RWPE2 (cell line): ENCODE measurements at regions not wholly inside any gene's neighbourhood (a gene's known extent, or its start where the extent isn't known, plus 50 kb on each side); places are given as distances from the start of the nearest gene placed in this dataset.

Experiments used
- ATAC-seq: fragments of 200-7000 bp; cut with Tn5 transposase; 3 replicates; pipeline ENCODE4 v1.9.1; 2021; ENCODE audit warnings: low read depth
- DNase-seq: peaks from one replicate; pipeline ENCODE4 v3.0.0-alpha.2; 2020; ENCODE audit warnings: low spot score
- H3K27ac ChIP-seq: fragments of 450-650 bp; 2 replicates; pipeline ENCODE4 v1.5.1; 2017; ENCODE audit warnings: mild to moderate bottlenecking; ENCODE audit not compliant: poor library complexity, severe bottlenecking
- H3K27me3 ChIP-seq: fragments of 250-450 bp; sonication (Bioruptor Pico); 2 replicates; pipeline ENCODE4 v1.5.1; 2021; ENCODE audit warnings: mild to moderate bottlenecking, moderate library complexity; ENCODE audit not compliant: insufficient read depth, poor library complexity, severe bottlenecking
- H3K36me3 ChIP-seq: fragments of 250-450 bp; sonication (Bioruptor Pico); 2 replicates; pipeline ENCODE4 v1.5.1; 2020; ENCODE audit warnings: low read depth, mild to moderate bottlenecking, moderate library complexity
- H3K4me1 ChIP-seq: fragments of 250-450 bp; sonication (Bioruptor Pico); 2 replicates; pipeline ENCODE4 v1.5.1; 2021; ENCODE audit warnings: mild to moderate bottlenecking, moderate library complexity; ENCODE audit not compliant: insufficient read depth, poor library complexity, severe bottlenecking
- H3K4me3 ChIP-seq: fragments of 250-450 bp; sonication (Bioruptor Pico); 2 replicates; pipeline ENCODE4 v1.5.1; 2021; ENCODE audit warnings: mild to moderate bottlenecking, moderate library complexity; ENCODE audit not compliant: severe bottlenecking
- H3K9me3 ChIP-seq: fragments of 250-450 bp; sonication (Bioruptor Pico); 2 replicates; pipeline ENCODE4 v1.5.1; 2021; ENCODE audit warnings: mild to moderate bottlenecking, moderate library complexity; ENCODE audit not compliant: severe bottlenecking
- TF ChIP-seq, protein P1 (sequence below): fragments of 450-650 bp; IDR thresholded peaks from one replicate; pipeline ENCODE4 v1.5.1; 2017; ENCODE audit warnings: mild to moderate bottlenecking, moderate library complexity; ENCODE audit not compliant: poor library complexity, severe bottlenecking

DNA sequence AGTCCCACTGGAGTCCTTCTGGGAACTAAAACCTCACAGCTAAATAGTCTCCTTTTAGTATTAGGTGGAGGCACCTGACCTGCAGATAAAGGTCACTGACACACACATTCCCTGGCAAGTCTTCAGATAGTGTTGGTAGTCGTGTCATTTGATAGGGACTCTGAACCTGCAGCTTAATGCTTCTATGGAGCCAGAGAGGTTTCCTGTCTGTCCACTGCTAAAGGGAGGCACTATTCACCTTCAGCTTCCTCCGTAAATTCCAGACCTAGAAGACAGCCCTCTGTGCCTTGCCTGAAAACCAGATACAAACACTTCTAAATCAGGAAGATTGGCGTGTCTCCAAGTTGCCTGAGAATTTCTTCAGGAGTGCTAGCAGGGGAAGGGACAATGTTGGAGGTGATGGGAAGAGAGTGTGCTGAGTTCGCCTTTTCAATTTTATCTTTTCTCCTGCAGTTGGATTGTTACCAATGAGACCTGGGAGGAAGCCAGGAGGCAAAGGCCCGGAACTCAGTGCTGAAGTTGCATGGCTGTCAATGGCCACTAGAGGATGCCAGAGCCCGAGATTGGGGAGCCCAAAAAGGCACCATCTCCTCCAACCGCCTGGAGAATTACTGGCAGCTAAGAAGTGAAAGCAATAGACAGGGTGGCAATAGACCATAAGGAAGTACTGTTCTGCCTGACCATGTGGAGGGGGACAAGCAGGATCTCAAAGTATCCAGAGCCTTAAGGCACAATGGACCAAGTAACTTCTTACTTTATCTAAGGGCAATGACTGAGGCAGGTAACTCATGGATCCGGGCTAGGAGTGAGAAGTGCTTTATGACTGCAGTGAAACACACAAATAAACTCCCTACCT is 81.6 kb upstream of the SCAF11 start:
- Histone ChIP-seq H3K9me3 (peaks cover 2% of the 10 kb centered on the region), H3K27me3 (no peaks in the 10 kb centered on the region), H3K36me3 (no peaks in the 10 kb centered on the region), H3K4me1 (peaks cover 6% of the 10 kb centered on the region), H3K4me3 (no peak overlapping the region), H3K27ac (no peak overlapping the region)
- TF ChIP-seq, protein P1, sequence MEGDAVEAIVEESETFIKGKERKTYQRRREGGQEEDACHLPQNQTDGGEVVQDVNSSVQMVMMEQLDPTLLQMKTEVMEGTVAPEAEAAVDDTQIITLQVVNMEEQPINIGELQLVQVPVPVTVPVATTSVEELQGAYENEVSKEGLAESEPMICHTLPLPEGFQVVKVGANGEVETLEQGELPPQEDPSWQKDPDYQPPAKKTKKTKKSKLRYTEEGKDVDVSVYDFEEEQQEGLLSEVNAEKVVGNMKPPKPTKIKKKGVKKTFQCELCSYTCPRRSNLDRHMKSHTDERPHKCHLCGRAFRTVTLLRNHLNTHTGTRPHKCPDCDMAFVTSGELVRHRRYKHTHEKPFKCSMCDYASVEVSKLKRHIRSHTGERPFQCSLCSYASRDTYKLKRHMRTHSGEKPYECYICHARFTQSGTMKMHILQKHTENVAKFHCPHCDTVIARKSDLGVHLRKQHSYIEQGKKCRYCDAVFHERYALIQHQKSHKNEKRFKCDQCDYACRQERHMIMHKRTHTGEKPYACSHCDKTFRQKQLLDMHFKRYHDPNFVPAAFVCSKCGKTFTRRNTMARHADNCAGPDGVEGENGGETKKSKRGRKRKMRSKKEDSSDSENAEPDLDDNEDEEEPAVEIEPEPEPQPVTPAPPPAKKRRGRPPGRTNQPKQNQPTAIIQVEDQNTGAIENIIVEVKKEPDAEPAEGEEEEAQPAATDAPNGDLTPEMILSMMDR = peak; percentile 97
- ATAC-seq (peak; percentile 84), DNase-seq (no peak)

GRCh38 chr12:46071335-46071734 is 81.0 kb upstream of the SCAF11 start:
- H3K27me3 ChIP-seq = no peaks in the 10 kb centered on the region
- no peak for DNase-seq
- H3K4me3 ChIP-seq = no peak overlapping the region
- H3K9me3 ChIP-seq = peaks cover 2% of the 10 kb centered on the region
- ATAC-seq = peak; percentile 67; the same call in 1 of the 3 replicates
- H3K4me1 ChIP-seq = peaks cover 6% of the 10 kb centered on the region
- TF ChIP-seq, protein P1 = no peak
- no peak overlapping the region for H3K27ac ChIP-seq
- H3K36me3 ChIP-seq = no peaks in the 10 kb centered on the region

GRCh38 chr12:46067094-46067493 is 76.7 kb upstream of the SCAF11 start:
- Histone ChIP-seq H3K4me1 (peaks cover 6% of the 10 kb centered on the region), H3K27me3 (no peaks in the 10 kb centered on the region), H3K36me3 (no peaks in the 10 kb centered on the region), H3K4me3 (no peak overlapping the region), H3K9me3 (peaks cover 2% of the 10 kb centered on the region), H3K27ac (no peak overlapping the region)
- no peak for DNase-seq
- TF ChIP-seq, protein P1 = no peak
- ATAC-seq = no peak

DNA sequence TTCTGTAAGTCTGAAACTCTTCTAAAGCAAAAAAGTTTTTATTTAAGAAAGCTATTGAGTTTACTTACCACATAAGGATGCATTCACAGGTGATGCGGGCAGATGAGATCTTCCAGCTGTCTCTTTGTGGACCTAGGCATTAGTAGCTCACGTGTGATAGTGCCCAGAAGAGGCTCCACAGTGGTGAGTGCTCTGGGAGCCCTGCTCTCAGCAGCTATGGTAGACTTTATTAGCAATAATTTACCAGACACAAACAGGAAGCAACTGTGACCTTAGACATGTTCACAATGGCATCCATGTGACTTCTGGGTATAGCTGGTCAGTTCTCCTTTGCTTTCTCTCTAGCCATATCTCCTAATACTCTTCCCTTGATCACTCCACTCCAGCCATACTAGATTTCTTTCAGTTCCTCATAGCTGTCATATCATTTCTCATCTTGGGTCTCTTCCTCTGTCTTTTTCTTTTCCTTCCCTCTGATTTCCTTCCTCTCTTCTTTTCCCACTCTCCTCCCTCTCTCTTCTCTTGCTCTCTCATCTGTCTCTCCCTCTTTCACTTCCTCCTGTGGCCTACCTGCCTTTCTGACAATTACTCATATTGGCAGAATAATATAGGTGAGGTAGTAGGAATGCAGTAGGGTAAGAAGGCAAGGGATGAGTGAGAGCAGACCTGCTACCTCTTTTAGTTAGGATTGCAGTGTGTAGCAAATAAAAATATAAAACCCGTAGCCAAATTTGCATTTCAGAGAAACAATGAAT is 75.2 kb upstream of the SCAF11 start:
- Histone ChIP-seq H3K4me1 (no peaks in the 10 kb centered on the region), H3K9me3 (peaks cover 2% of the 10 kb centered on the region), H3K36me3 (no peaks in the 10 kb centered on the region), H3K27me3 (no peaks in the 10 kb centered on the region), H3K4me3 (no peak overlapping the region), H3K27ac (no peak overlapping the region)
- ATAC-seq (no peak), DNase-seq (no peak)
- TF ChIP-seq, protein P1 = no peak
